GM23338 (cell line): ENCODE measurements at regions not wholly inside any gene's neighbourhood (a gene's known extent, or its start where the extent isn't known, plus 50 kb on each side); places are given as distances from the start of the nearest gene placed in this dataset.

Source experiments
- ATAC-seq: fragments of 200-7000 bp; cut with Tn5 transposase; 3 replicates; pipeline ENCODE4 v1.9.1; 2020
- DNase-seq: peaks from one replicate; pipeline ENCODE4 v3.0.0-alpha.2; 2015; ENCODE audit warnings: low spot score
- H2AFZ ChIP-seq: fragments of 200-600 bp; sonication (generic); 2 replicates; pipeline ENCODE4 v1.8.0; 2016; ENCODE audit warnings: antibody characterized with exemption, mild to moderate bottlenecking, moderate library complexity
- H3F3A ChIP-seq: fragments of 200-600 bp; sonication (generic); replicated peaks from 2 replicates; pipeline ENCODE4 v1.8.0; 2017; ENCODE audit warnings: antibody characterized with exemption, mixed run types, low read depth
- H3K27ac ChIP-seq: fragments of 200-600 bp; sonication (generic); 2 replicates; pipeline ENCODE4 v1.6.1; 2016; ENCODE audit warnings: low read depth
- H3K27me3 ChIP-seq: fragments of 200-600 bp; sonication (generic); 2 replicates; pipeline ENCODE4 v1.8.0; 2016; ENCODE audit warnings: mild to moderate bottlenecking, mixed run types, moderate library complexity; ENCODE audit not compliant: insufficient read depth
- H3K36me3 ChIP-seq: fragments of 200-600 bp; sonication (generic); 2 replicates; pipeline ENCODE4 v1.8.0; 2016; ENCODE audit warnings: mild to moderate bottlenecking; ENCODE audit not compliant: insufficient read depth
- H3K4me1 ChIP-seq: fragments of 200-600 bp; sonication (generic); 2 replicates; pipeline ENCODE4 v1.8.0; 2016; ENCODE audit warnings: mild to moderate bottlenecking, moderate library complexity; ENCODE audit not compliant: insufficient read depth
- H3K4me2 ChIP-seq: fragments of 200-600 bp; sonication (generic); 2 replicates; pipeline ENCODE4 v1.7.1; 2017; ENCODE audit warnings: mixed run types
- H3K4me3 ChIP-seq: fragments of 200-600 bp; sonication (generic); 2 replicates; pipeline ENCODE4 v1.6.1; 2016; ENCODE audit warnings: mixed run types
- H3K79me2 ChIP-seq: fragments of 200-600 bp; sonication (generic); replicated peaks from 2 replicates; pipeline ENCODE4 v1.8.0; 2017; ENCODE audit warnings: mild to moderate bottlenecking; ENCODE audit not compliant: insufficient read depth
- H3K9me2 ChIP-seq: fragments of 200-600 bp; sonication (generic); 2 replicates; pipeline ENCODE4 v1.8.0; 2017; ENCODE audit not compliant: insufficient read depth
- H4K20me1 ChIP-seq: fragments of 200-600 bp; sonication (generic); replicated peaks from 2 replicates; pipeline ENCODE4 v1.8.0; 2017; ENCODE audit warnings: mild to moderate bottlenecking; ENCODE audit not compliant: insufficient read depth
- H3K27ac Mint-ChIP-seq: 2 replicates; pipeline ENCODE4 v1.8.0; 2020; ENCODE audit warnings: inconsistent platforms, mild to moderate bottlenecking, moderate library complexity, mixed read lengths
- H3K27me3 Mint-ChIP-seq: 3 replicates; pipeline ENCODE4 v1.8.0; 2022; ENCODE audit warnings: low read depth, mild to moderate bottlenecking, moderate library complexity, mixed read lengths, inconsistent platforms; ENCODE audit not compliant: insufficient read depth, poor library complexity
- H3K36me3 Mint-ChIP-seq: 3 replicates; pipeline ENCODE4 v1.8.0; 2021; ENCODE audit warnings: low read depth, mild to moderate bottlenecking, inconsistent platforms, moderate library complexity, mixed read lengths
- H3K4me1 Mint-ChIP-seq: 3 replicates; pipeline ENCODE4 v1.8.0; 2020; ENCODE audit warnings: mild to moderate bottlenecking, inconsistent platforms, mixed read lengths
- H3K4me3 Mint-ChIP-seq: 3 replicates; pipeline ENCODE4 v1.8.0; 2021; ENCODE audit warnings: moderate library complexity, mild to moderate bottlenecking, inconsistent platforms, mixed read lengths
- H3K9me3 Mint-ChIP-seq: 3 replicates; pipeline ENCODE4 v1.8.0; 2020; ENCODE audit warnings: moderate library complexity, mild to moderate bottlenecking, inconsistent platforms, mixed read lengths
- CREB1 ChIP-seq: fragments of 250-450 bp; sonication (Bioruptor Pico); IDR thresholded peaks from 2 replicates; pipeline ENCODE4 v1.5.0; 2020; ENCODE audit warnings: low read depth, mild to moderate bottlenecking, moderate library complexity
- EZH2 ChIP-seq: fragments of 200-600 bp; sonication (generic); IDR thresholded peaks from one replicate; pipeline ENCODE4 v1.8.0; 2017; ENCODE audit warnings: antibody characterized with exemption, mild to moderate bottlenecking, low read depth; ENCODE audit not compliant: unreplicated experiment
- JUNB ChIP-seq: IDR thresholded peaks from one replicate; pipeline ENCODE4 v1.6.1; 2016; ENCODE audit warnings: antibody characterized with exemption; ENCODE audit not compliant: unreplicated experiment
- NANOG ChIP-seq: IDR thresholded peaks from 2 replicates; pipeline ENCODE4 v1.6.1; 2016; ENCODE audit warnings: antibody characterized with exemption, borderline replicate concordance
- POLR2AphosphoS5 ChIP-seq: IDR thresholded peaks from 2 replicates; pipeline ENCODE4 v1.6.1; 2016; ENCODE audit warnings: antibody characterized with exemption, low read depth
- STAT1 ChIP-seq: IDR thresholded peaks from one replicate; pipeline ENCODE4 v1.6.1; 2016; ENCODE audit warnings: antibody characterized with exemption; ENCODE audit not compliant: unreplicated experiment
- ZNF331 ChIP-seq: fragments of 250-450 bp; sonication (Bioruptor Pico); IDR thresholded peaks from 2 replicates; pipeline ENCODE4 v1.5.0; 2020; ENCODE audit warnings: low read depth, mild to moderate bottlenecking, moderate library complexity
- TF ChIP-seq, protein P1 (sequence below): IDR thresholded peaks from 2 replicates; pipeline ENCODE4 v1.6.1; 2016; ENCODE audit warnings: antibody characterized with exemption
- TF ChIP-seq, protein P2 (sequence below): fragments of 250-450 bp; sonication (Bioruptor Pico); IDR thresholded peaks from 2 replicates; pipeline ENCODE4 v1.5.0; 2020; ENCODE audit warnings: mild to moderate bottlenecking, moderate library complexity

DNA sequence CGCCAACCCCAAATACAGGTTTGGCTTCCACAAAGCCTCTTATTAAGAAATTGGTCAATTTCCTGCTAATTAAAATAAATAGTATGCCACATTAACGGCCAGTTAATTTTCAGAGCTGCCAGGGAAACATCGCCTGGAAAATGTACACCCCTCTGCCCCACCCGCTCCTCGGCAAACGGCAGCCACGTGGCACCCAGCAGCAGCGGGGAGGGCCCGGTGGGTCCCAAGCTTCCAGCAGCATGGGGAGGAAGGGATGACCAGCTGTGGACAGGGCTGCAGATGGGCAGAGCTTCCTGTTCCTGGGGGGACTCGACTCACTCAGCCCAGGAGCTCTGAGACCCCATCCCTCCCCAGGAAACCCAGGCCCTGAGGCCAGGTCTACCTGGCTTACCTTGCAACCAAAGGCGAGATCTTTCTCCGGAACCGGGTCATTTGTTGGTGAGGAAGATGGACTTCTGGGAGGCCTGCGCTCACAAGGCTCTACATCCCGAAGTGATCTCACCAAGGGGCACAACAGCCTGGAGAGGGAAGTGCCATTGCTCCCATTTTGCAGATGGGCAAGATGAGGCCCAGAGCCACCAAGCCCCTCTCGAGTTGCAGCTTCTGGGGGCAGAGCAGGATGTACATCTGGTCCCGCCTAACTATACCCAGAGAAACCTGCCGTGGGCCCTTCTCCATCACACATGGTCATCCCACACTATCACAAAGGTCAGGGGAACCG, 68.3 kb downstream of the IGLL1 start:
- Histone ChIP-seq H3K4me3 (no peak overlapping the region), H3K27me3 (peaks cover 13% of the 10 kb centered on the region), H3K27ac (no peak overlapping the region), H3K79me2 (no peaks in the 10 kb centered on the region), H2AFZ (no peak overlapping the region), H3K4me2 (no peak overlapping the region), H3F3A (no peaks in the 10 kb centered on the region), H4K20me1 (no peaks in the 10 kb centered on the region), H3K9me2 (no peaks in the 10 kb centered on the region), H3K36me3 (no peaks in the 10 kb centered on the region), H3K4me1 (no peaks in the 10 kb centered on the region; the same call in 1 of the 2 replicates)
- Mint-ChIP-seq H3K4me1 (peaks cover 12% of the 10 kb centered on the region; the same call in 1 of the 3 replicates), H3K27me3 (peaks cover 27% of the 10 kb centered on the region), H3K9me3 (no peaks in the 10 kb centered on the region; the same call in 2 of the 3 replicates), H3K36me3 (no peaks in the 10 kb centered on the region), H3K4me3 (no peak overlapping the region), H3K27ac (no peak overlapping the region)
- ATAC-seq (no peak), DNase-seq (no peak)
- TF ChIP-seq JUNB (no peak), STAT1 (no peak), CREB1 (CRISPR knock-in tag) (no peak), POLR2AphosphoS5 (no peak), ZNF331 (no peak)

DNA sequence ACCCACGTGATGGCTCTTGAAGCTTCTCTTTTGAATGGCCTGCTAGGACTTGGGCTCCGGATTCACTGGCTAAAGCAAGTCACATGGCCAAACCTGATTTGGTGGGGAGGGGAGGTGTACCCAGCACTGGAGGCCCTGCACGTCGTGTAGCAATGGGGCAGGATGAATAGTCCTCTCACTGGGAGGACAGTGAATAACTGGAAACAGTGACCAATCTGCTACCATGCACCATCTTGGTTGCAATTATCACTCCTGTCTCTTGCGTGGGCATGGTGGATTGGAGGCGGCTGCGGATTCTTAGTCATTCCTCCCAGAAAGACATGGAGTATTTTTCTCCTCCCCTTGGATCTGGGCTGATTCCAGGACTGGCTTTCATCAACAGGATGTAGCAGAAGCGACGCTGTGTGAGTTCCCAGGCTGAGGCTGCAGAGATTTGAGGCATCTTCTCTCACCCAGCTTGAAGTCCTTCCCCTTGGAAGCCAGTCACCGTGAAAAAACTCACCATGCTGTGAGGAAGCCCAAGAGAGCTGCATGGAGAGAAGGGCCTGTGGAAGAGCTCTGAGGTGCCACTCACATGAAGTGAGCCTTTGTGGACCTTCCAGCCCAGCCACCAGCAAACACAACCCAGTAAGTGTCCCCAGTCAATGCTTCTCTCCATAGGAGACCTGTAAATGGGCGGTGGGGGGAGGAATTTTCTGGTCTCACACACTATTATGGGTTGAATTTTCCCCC, 70.4 kb downstream of the IGLL1 start:
- Mint-ChIP-seq H3K9me3 (no peaks in the 10 kb centered on the region; the same call in 2 of the 3 replicates), H3K4me3 (no peak overlapping the region), H3K27me3 (peaks cover 20% of the 10 kb centered on the region), H3K4me1 (peaks cover 11% of the 10 kb centered on the region; the same call in 1 of the 3 replicates), H3K27ac (no peak overlapping the region), H3K36me3 (no peaks in the 10 kb centered on the region)
- Histone ChIP-seq H3K4me3 (no peak overlapping the region), H3K79me2 (no peaks in the 10 kb centered on the region), H3F3A (no peaks in the 10 kb centered on the region), H3K4me2 (no peak overlapping the region), H4K20me1 (no peaks in the 10 kb centered on the region), H3K4me1 (no peaks in the 10 kb centered on the region; the same call in 1 of the 2 replicates), H3K27me3 (peaks cover 13% of the 10 kb centered on the region), H3K36me3 (no peaks in the 10 kb centered on the region), H2AFZ (no peak overlapping the region), H3K9me2 (no peaks in the 10 kb centered on the region), H3K27ac (no peak overlapping the region)
- no peak for DNase-seq
- no peak for ATAC-seq
- TF ChIP-seq STAT1 (no peak), EZH2 (no peak), ZNF331 (no peak), POLR2AphosphoS5 (no peak), NANOG (no peak)
- TF ChIP-seq, protein P1, sequence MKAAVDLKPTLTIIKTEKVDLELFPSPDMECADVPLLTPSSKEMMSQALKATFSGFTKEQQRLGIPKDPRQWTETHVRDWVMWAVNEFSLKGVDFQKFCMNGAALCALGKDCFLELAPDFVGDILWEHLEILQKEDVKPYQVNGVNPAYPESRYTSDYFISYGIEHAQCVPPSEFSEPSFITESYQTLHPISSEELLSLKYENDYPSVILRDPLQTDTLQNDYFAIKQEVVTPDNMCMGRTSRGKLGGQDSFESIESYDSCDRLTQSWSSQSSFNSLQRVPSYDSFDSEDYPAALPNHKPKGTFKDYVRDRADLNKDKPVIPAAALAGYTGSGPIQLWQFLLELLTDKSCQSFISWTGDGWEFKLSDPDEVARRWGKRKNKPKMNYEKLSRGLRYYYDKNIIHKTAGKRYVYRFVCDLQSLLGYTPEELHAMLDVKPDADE = no peak
- TF ChIP-seq, protein P2, sequence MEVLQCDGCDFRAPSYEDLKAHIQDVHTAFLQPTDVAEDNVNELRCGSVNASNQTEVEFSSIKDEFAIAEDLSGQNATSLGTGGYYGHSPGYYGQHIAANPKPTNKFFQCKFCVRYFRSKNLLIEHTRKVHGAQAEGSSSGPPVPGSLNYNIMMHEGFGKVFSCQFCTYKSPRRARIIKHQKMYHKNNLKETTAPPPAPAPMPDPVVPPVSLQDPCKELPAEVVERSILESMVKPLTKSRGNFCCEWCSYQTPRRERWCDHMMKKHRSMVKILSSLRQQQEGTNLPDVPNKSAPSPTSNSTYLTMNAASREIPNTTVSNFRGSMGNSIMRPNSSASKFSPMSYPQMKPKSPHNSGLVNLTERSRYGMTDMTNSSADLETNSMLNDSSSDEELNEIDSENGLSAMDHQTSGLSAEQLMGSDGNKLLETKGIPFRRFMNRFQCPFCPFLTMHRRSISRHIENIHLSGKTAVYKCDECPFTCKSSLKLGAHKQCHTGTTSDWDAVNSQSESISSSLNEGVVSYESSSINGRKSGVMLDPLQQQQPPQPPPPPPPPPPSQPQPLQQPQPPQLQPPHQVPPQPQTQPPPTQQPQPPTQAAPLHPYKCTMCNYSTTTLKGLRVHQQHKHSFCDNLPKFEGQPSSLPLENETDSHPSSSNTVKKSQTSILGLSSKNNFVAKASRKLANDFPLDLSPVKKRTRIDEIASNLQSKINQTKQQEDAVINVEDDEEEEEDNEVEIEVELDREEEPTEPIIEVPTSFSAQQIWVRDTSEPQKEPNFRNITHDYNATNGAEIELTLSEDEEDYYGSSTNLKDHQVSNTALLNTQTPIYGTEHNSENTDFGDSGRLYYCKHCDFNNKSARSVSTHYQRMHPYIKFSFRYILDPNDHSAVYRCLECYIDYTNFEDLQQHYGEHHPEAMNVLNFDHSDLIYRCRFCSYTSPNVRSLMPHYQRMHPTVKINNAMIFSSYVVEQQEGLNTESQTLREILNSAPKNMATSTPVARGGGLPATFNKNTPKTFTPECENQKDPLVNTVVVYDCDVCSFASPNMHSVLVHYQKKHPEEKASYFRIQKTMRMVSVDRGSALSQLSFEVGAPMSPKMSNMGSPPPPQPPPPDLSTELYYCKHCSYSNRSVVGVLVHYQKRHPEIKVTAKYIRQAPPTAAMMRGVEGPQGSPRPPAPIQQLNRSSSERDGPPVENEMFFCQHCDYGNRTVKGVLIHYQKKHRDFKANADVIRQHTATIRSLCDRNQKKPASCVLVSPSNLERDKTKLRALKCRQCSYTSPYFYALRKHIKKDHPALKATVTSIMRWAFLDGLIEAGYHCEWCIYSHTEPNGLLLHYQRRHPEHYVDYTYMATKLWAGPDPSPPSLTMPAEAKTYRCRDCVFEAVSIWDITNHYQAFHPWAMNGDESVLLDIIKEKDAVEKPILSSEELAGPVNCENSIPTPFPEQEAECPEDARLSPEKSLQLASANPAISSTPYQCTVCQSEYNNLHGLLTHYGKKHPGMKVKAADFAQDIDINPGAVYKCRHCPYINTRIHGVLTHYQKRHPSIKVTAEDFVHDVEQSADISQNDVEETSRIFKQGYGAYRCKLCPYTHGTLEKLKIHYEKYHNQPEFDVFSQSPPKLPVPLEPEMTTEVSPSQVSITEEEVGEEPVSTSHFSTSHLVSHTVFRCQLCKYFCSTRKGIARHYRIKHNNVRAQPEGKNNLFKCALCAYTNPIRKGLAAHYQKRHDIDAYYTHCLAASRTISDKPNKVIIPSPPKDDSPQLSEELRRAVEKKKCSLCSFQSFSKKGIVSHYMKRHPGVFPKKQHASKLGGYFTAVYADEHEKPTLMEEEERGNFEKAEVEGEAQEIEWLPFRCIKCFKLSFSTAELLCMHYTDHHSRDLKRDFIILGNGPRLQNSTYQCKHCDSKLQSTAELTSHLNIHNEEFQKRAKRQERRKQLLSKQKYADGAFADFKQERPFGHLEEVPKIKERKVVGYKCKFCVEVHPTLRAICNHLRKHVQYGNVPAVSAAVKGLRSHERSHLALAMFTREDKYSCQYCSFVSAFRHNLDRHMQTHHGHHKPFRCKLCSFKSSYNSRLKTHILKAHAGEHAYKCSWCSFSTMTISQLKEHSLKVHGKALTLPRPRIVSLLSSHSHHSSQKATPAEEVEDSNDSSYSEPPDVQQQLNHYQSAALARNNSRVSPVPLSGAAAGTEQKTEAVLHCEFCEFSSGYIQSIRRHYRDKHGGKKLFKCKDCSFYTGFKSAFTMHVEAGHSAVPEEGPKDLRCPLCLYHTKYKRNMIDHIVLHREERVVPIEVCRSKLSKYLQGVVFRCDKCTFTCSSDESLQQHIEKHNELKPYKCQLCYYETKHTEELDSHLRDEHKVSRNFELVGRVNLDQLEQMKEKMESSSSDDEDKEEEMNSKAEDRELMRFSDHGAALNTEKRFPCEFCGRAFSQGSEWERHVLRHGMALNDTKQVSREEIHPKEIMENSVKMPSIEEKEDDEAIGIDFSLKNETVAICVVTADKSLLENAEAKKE (CRISPR knock-in tag) = no peak
